HEK293T (cell line): ENCODE measurements at regions not wholly inside any gene's neighbourhood (a gene's known extent, or its start where the extent isn't known, plus 50 kb on each side); places are given as distances from the start of the nearest gene placed in this dataset.

Experiments used
- FOXK2 ChIP-seq: fragments of 450-650 bp; IDR thresholded peaks from 2 replicates; pipeline ENCODE4 v1.6.1; 2016; ENCODE audit warnings: mild to moderate bottlenecking
- PKNOX1 ChIP-seq: fragments of 450-650 bp; IDR thresholded peaks from 2 replicates; pipeline ENCODE4 v1.6.1; 2016

- no peak for TF ChIP-seq FOXK2
- TF ChIP-seq PKNOX1 = no peak
Observed at GRCh38 chr3:25854635-25855034, 64.7 kb downstream of the OXSM start.
